ENCODE measurements at regions not wholly inside any gene's neighbourhood (a gene's known extent, or its start where the extent isn't known, plus 50 kb on each side); places are given as distances from the start of the nearest gene placed in this dataset.

GRCh38 chr10:88221010-88221973 lies 357.9 kb downstream of the PTEN start:
- POLR2A ChIA-PET (ENCODE audit: partially characterized antibody): no interaction called here
- H4K91ac ChIP-seq (replicated peaks; ENCODE audit: insufficient read length, low read length): no peak overlapping the region

More at GRCh38 chr10:88221010-88221973, 357.9 kb downstream of the PTEN start:
- no peak overlapping the region for H3K4me3 ChIP-seq (ENCODE audit: extremely low read depth in 1 of 4, insufficient read depth in 2 of 4, low read depth in 3 of 4, low read length in 4 of 4)
- H3K79me1 ChIP-seq (ENCODE audit: low read depth, low read length): no peaks in the 10 kb centered on the region
- TF ChIP-seq YY1 (IDR thresholded peaks at IDR 0.05; ENCODE audit: low read depth, low read length) (no peak), PHF8 (conservative IDR thresholded peaks at IDR 0.05; ENCODE audit: low read depth, low read length) (no peak), TBP (IDR thresholded peaks at IDR 0.05; ENCODE audit: low read depth, low read length) (no peak), RXRA (IDR thresholded peaks at IDR 0.05; ENCODE audit: insufficient read depth, low read depth, low read length) (no peak), CEBPB (IDR thresholded peaks at IDR 0.05; ENCODE audit: low read depth, low read length) (no peak), EZH2 (IDR thresholded peaks at IDR 0.05; ENCODE audit: low read depth, low read length, severe bottlenecking) (no peak), MAX (IDR thresholded peaks at IDR 0.05) (no peak), ASH2L (IDR thresholded peaks at IDR 0.05; ENCODE audit: low read length) (no peak), POU5F1 (IDR thresholded peaks at IDR 0.05; ENCODE audit: low read depth, low read length) (no peak)
- H3K27me3 ChIP-seq (replicated peaks in 1 of 4; ENCODE audit: control insufficient read depth in 3 of 4, extremely low read depth in 1 of 4, insufficient read depth in 3 of 4, low read length in 3 of 4): no peaks in the 10 kb centered on the region; a peak in 1 of 7 replicates
- H3K23me2 ChIP-seq (ENCODE audit: low read depth, low read length): no peaks in the 10 kb centered on the region
- no peak overlapping the region for H2AK5ac ChIP-seq (ENCODE audit: low read depth, low read length)
- H2AFZ ChIP-seq (ENCODE audit: low read length): no peak overlapping the region
- WGBS, 2 experiments (ENCODE audit: extremely low coverage in 1 of 2, insufficient coverage in 1 of 2, insufficient read length in 1 of 2, insufficient replicate concordance in 2 of 2, low coverage in 1 of 2, low lambda C conversion rate in 2 of 2, missing lambda C conversion rate in 1 of 2): 88% methylated on average over 6 of the region's 6 CpGs; no CpG with 5 or more reads in 1 of the 2 experiments
- no peaks in the 10 kb centered on the region for H3K9me3 ChIP-seq (ENCODE audit: insufficient read depth in 2 of 2, low read depth in 1 of 2, low read length in 1 of 2)
- no peak overlapping the region for H3K4me2 ChIP-seq (ENCODE audit: insufficient read depth in 1 of 2, low read depth in 2 of 2, low read length in 2 of 2)
- H3K56ac ChIP-seq (replicated peaks; ENCODE audit: insufficient read length, low read depth, low read length): no peak overlapping the region
- H2BK15ac ChIP-seq (ENCODE audit: low read length): no peak overlapping the region
- H3K36me3 ChIP-seq (ENCODE audit: control insufficient read depth in 2 of 4, insufficient read depth in 4 of 4, low read length in 3 of 4): no peaks in the 10 kb centered on the region
- no peaks in the 10 kb centered on the region for H4K20me1 ChIP-seq (replicated peaks in 1 of 2; ENCODE audit: control insufficient read depth in 1 of 2, insufficient read depth in 2 of 2, low read length in 2 of 2)
- H2BK120ac ChIP-seq (replicated peaks; ENCODE audit: low read depth, low read length): no peak overlapping the region
- H2BK12ac ChIP-seq (ENCODE audit: low read depth, low read length): no peak overlapping the region
- no peak overlapping the region for H3K27ac ChIP-seq (ENCODE audit: low read depth, low read length)
- no peak overlapping the region for H3K18ac ChIP-seq (ENCODE audit: extremely low read depth, low read length)
- H2BK20ac ChIP-seq (ENCODE audit: low read length): no peak overlapping the region
- no peaks in the 10 kb centered on the region for H3K4me1 ChIP-seq (replicated peaks in 1 of 4; ENCODE audit: control insufficient read depth in 3 of 4, insufficient read depth in 4 of 4, low read length in 3 of 4)
- no peak for DNase-seq (ENCODE audit: low read depth in 1 of 2, low spot score in 2 of 2)
- CTCF ChIA-PET (ENCODE audit: partially characterized antibody): interaction anchor here (1.0 kb wide), 1 partner anchor 7 kb away, joined by 3 read pairs; no protein-coding TSS in a partner anchor
- H3K14ac ChIP-seq (ENCODE audit: insufficient read length): no peak overlapping the region
- H3K4ac ChIP-seq (replicated peaks; ENCODE audit: insufficient read length, low read depth, low read length): no peak overlapping the region
- H4K8ac ChIP-seq (ENCODE audit: extremely low read depth, insufficient read depth, low read length): no peak overlapping the region
- no peak overlapping the region for H3K9ac ChIP-seq (replicated peaks in 1 of 4; ENCODE audit: extremely low read depth in 1 of 4, low read depth in 3 of 4, low read length in 3 of 4)
- H4K5ac ChIP-seq (ENCODE audit: insufficient read length, low read depth, low read length): no peak overlapping the region
- no peak for FAIRE-seq
- no peak overlapping the region for H2BK5ac ChIP-seq (ENCODE audit: low read depth, low read length)
- H3K79me2 ChIP-seq (ENCODE audit: control insufficient read depth in 1 of 2, insufficient read depth in 2 of 2, low read length in 2 of 2): no peaks in the 10 kb centered on the region
- no peak overlapping the region for H3K23ac ChIP-seq (ENCODE audit: insufficient read length)

All from H1 (cell line).